GM18909 (cell line): ENCODE measurements at regions not wholly inside any gene's neighbourhood (a gene's known extent, or its start where the extent isn't known, plus 50 kb on each side); places are given as distances from the start of the nearest gene placed in this dataset.
"Not testable (repeated sequence)": the region's sequence is repeated elsewhere in the genome, so short reads cannot be mapped to it uniquely, and the experiment has no call there.

Experiments used
- ATAC-seq: cut with Tn5 transposase; IDR thresholded peaks from one replicate; pipeline ENCODE4 v1.9.1; 2021; ENCODE audit warnings: mild to moderate bottlenecking; ENCODE audit not compliant: unreplicated experiment, poor library complexity

GRCh38 chr4:38327174-38327573, 336.8 kb upstream of the KLF3 start:
- ATAC-seq: no peak

- ATAC-seq: no peak
Measured at GRCh38 chr4:38328989-38329729, 334.8 kb upstream of the KLF3 start.

- no peak for ATAC-seq
Measured at GRCh38 chr4:38330321-38330720, 333.7 kb upstream of the KLF3 start.

DNA sequence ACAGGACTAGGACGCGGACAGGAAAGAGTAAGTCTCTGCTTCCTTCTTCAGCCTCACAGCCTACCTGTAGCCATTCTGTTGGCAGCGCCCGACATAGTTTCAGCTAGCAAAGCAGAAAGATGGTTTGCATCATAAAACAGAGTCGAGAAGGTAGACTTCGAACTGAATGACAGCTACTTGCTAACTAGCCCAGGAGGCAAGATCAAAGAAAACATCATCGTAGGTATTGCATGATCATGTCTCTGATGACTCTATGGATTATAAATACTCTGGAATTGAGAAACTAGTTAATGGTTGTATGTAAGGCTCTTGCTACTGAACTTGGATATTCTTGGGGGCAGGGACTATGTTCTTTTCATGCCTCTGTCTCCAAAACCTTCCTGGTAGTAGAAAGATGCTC, 333.1 kb upstream of the KLF3 start:
- no peak for ATAC-seq

GRCh38 chr4:38332699-38333098, 331.3 kb upstream of the KLF3 start:
- no peak for ATAC-seq

- no peak for ATAC-seq
Measured at GRCh38 chr4:38333219-38333618, 330.8 kb upstream of the KLF3 start.

GRCh38 chr4:38334791-38335190, 329.2 kb upstream of the KLF3 start:
- ATAC-seq: no peak

DNA sequence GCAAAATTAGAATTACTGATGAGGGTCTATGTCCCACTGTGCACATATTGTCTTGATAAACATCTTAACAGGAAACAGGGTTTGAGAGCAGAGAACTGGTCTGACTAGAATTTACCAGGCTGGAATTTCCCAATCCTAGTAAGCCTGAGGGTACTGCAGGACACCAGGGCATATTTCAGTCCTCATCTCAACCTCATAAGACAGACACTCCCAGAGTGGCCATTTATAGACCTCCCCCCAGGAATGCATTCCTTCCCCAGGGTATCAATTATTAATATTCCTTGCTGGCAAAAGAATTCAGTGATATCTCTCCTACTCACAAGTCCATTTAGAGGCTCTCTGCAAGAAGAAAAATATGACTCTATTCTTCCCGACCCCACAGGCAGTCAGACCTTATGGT, 325.1 kb upstream of the KLF3 start:
- not testable (repeated sequence) for ATAC-seq

DNA sequence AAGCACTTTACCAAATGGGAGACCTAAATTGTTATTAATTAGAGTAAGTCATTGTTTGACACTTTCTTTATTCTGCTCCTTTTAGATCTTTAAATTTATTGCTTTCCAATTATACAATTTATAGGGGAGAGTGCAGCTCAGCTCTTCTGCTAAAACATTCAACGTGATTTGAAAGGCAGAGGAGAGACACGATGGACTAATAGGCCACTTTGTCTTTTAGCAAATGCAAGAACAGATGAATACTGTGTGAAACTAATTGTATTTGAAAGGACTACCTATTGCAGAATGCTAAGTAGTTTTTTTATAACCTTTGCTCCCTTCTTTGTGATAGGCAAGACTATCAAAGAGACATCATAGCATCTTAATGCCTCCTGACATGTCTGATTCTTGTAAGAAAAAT, 320.4 kb upstream of the KLF3 start:
- no peak for ATAC-seq

GRCh38 chr4:38344929-38345328, 319.1 kb upstream of the KLF3 start:
- no peak for ATAC-seq

- ATAC-seq: no peak
Measured at GRCh38 chr4:38347251-38347650, 316.7 kb upstream of the KLF3 start.

DNA sequence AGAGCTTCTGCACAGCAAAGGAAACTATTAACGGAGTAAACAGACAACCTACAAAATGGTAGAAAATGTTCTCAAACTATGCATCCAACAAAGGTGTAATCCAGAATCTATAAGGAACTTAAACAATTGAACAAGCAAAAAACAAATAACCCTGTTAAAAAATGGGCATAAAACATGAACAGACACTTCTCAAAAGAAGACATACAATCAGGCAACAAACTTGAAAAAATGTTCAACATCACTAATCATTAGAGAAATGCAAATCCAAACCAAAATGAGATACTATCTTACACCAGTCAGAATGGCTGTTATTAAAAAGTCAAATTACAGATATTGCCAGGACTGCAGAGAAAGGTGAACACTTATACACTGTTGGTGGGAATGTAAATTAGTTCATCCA, 309.6 kb upstream of the KLF3 start:
- ATAC-seq: no peak

DNA sequence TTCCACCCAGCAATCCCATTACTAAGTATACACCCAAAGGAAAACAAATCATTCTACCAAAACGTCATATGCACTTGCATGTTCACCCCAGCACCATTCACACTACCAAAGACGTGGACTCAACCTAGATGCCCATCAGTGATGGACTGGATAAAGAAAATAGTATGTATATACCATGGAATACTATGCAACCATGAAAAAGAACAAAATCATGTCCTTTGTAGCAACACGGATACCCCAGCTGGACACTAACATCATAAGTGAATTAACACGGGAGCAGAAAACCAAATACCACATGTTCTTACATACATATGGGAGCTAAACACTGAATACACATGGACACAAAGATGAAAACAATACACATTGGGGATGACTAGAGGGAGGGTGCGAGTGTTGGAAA, 309.1 kb upstream of the KLF3 start:
- no peak for ATAC-seq

- no peak for ATAC-seq
Measured at GRCh38 chr4:38356686-38357085, 307.3 kb upstream of the KLF3 start.

- no peak for ATAC-seq
Measured at GRCh38 chr4:38357546-38357945, 306.5 kb upstream of the KLF3 start.

- no peak for ATAC-seq
Measured at GRCh38 chr4:38359113-38359512, 304.9 kb upstream of the KLF3 start.

- ATAC-seq: no peak
Measured at GRCh38 chr4:38360201-38360600, 303.8 kb upstream of the KLF3 start.

DNA sequence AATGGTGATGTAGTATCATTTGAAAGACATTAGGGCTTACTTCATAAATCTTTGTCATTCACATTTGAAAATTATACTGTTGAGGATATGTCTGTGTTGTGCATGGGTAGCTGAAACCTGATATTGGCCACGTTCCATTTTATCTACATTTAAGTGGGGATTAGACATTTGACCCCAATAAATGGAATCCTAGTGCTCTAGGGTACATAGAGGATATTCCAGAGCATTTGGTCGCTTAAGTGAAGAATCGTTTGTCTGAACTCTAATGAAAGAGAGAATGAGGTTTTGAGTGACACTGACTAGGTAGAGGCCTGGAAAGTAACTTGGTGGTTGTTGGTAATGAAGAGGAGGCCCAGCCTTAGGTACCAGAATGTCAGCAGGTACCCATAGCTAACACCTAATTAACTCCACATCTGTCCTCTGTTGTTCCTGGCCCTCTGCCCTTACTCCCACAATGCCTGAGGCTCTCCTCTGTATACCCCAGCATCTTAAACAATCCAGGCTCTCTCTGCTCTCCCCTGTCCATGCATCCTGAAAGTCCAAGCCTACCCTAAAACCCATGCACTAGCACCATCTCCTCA, 299.5 kb upstream of the KLF3 start:
- no peak for ATAC-seq

GRCh38 chr4:38365261-38365660, 298.7 kb upstream of the KLF3 start:
- ATAC-seq: no peak

DNA sequence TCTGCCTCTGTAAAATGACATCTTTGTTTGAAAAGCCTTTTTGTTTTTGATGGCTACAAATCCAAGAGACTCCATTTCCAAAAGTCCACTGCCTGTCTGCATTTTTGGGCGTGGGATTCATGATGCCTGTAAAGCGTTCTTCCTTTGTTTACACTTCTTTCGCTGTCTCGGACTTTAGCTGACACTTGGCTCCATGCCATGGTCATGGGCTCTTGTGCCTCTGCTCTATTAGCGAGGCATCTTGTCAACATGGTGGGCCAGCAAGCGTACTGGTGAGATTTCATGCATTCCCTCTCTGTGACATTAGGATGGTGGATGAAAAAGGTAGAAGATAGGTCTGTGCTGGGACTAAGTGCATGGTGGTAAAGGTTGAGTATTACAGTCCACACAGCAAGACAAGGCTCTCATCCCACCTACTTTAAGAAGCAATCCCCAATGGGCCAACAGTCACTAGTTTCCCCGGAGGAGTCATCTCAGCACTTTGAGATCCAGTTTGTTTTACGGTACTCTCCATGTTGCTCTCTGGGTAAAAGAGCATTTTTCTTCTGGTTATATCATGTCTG, 298.2 kb upstream of the KLF3 start:
- ATAC-seq: no peak

- no peak for ATAC-seq
Measured at GRCh38 chr4:38366456-38366855, 297.5 kb upstream of the KLF3 start.

DNA sequence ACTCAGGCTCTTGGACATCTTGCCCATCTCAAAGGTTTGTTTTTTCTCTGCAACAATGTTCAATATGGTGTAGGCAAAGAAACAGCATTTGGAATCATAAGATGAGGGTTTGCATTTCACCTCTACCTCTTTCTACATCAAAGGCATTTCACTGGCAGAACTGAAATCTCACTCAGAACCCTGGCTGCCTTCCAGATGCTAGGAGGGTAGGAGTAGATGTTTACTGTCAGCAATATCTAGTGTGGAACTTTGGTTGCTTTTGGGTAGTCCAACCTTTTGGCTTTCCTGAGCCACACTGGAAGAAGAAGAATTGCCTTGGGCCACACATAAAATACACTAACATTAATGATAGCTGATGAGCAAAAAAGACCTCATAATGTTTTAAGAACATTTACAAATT, 297.0 kb upstream of the KLF3 start:
- no peak for ATAC-seq
